Breast epithelium (tissue), 4 donors: ENCODE measurements at regions not wholly inside any gene's neighbourhood (a gene's known extent, or its start where the extent isn't known, plus 50 kb on each side); places are given as distances from the start of the nearest gene placed in this dataset.

Source experiments
- DNase-seq, 2 donors: peaks; one replicate each; pipeline ENCODE4 v3.0.0-alpha.2; 2019; ENCODE audit warnings: low spot score in 2 of 2
- H3K27ac ChIP-seq, 2 donors: fragments of 200-600 bp; sonication (generic) in 1 of 2; one replicate each; pipeline ENCODE4 v1.5.1; 2016 to 2019; ENCODE audit warnings: mild to moderate bottlenecking in 1 of 2
- H3K27me3 ChIP-seq, 2 donors: fragments of 200-600 bp; sonication (generic) in 1 of 2; one replicate each; pipeline versions ENCODE4 v1.5.1 to v1.6.0; 2017 to 2019; ENCODE audit warnings: control low read depth in 1 of 2, mild to moderate bottlenecking in 1 of 2
- H3K36me3 ChIP-seq: fragments of 200-600 bp; one replicate; pipeline ENCODE4 v1.5.1; 2019
- H3K4me1 ChIP-seq, 2 donors: fragments of 200-600 bp; sonication (generic); one replicate each; pipeline ENCODE4 v1.5.1; 2016 to 2019; ENCODE audit warnings: control low read depth in 1 of 2
- H3K4me3 ChIP-seq, 3 donors: fragments of 200-600 bp; sonication (generic); 1 replicate in 2 of 3; 2 replicates in 1 of 3; pipeline ENCODE4 v1.5.1; 2016 to 2019; ENCODE audit warnings: mild to moderate bottlenecking in 3 of 3, moderate library complexity in 2 of 3
- H3K9me3 ChIP-seq, 2 donors: fragments of 200-600 bp; sonication (generic) in 1 of 2; one replicate each; pipeline ENCODE4 v1.5.1; 2016 to 2019; ENCODE audit warnings: control low read depth in 1 of 2
- POLR2A ChIP-seq: fragments of 450-650 bp; IDR thresholded peaks from one replicate; pipeline ENCODE4 v1.6.1; 2016; ENCODE audit warnings: antibody characterized with exemption, mild to moderate bottlenecking, moderate library complexity
- POLR2AphosphoS5 ChIP-seq, 3 donors: sonication (generic); formaldehyde crosslinking; IDR thresholded peaks; one replicate each; pipeline ENCODE4 v1.6.1; 2017; ENCODE audit warnings: antibody characterized with exemption in 3 of 3
- intact Hi-C: fragments of 100-400 bp; cut with DNase I; formaldehyde crosslinking; loops from one replicate; pipeline ENCODE4 v1.15.1; 2023; ENCODE audit warnings: low total_unique reads
- TF ChIP-seq, protein P1 (sequence below), 3 donors: fragments of 450-650 bp; IDR thresholded peaks; one replicate each; pipeline ENCODE4 v1.5.1; 2016 to 2017; ENCODE audit warnings: antibody characterized with exemption in 3 of 3, mild to moderate bottlenecking in 3 of 3, moderate library complexity in 3 of 3

DNA sequence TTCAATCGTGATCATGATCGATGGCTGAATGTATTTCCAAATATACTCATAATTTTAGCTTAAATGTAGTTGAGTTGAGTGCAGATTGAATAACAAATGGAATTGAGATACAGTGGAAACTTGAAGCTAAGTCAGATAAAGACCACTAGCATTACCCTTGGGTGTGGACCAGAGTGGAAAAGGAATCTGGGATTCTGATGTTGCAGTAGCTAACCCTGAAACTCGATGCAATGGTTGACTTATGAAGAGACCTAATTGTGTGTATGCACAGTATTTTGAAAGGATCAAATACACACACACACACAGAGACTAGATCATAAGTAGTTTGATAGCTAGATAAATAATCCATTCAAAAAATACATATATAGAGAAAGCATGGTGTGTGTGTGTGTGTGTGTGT is 135.8 kb downstream of the RXFP2 start:
- Histone ChIP-seq H3K27me3 (no peaks in the 10 kb centered on the region), H3K4me3 (no peak overlapping the region), H3K4me1 (no peaks in the 10 kb centered on the region), H3K9me3 (no peaks in the 10 kb centered on the region), H3K27ac (no peak overlapping the region), H3K36me3 (no peaks in the 10 kb centered on the region)
- intact Hi-C loops, result no loop called here
- DNase-seq, result no peak
- TF ChIP-seq, protein P1, sequence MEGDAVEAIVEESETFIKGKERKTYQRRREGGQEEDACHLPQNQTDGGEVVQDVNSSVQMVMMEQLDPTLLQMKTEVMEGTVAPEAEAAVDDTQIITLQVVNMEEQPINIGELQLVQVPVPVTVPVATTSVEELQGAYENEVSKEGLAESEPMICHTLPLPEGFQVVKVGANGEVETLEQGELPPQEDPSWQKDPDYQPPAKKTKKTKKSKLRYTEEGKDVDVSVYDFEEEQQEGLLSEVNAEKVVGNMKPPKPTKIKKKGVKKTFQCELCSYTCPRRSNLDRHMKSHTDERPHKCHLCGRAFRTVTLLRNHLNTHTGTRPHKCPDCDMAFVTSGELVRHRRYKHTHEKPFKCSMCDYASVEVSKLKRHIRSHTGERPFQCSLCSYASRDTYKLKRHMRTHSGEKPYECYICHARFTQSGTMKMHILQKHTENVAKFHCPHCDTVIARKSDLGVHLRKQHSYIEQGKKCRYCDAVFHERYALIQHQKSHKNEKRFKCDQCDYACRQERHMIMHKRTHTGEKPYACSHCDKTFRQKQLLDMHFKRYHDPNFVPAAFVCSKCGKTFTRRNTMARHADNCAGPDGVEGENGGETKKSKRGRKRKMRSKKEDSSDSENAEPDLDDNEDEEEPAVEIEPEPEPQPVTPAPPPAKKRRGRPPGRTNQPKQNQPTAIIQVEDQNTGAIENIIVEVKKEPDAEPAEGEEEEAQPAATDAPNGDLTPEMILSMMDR (IDR thresholded peaks at IDR 0.05), result no peak
- no peak for TF ChIP-seq POLR2AphosphoS5 (IDR thresholded peaks at IDR 0.05)
- no peak for TF ChIP-seq POLR2A

DNA sequence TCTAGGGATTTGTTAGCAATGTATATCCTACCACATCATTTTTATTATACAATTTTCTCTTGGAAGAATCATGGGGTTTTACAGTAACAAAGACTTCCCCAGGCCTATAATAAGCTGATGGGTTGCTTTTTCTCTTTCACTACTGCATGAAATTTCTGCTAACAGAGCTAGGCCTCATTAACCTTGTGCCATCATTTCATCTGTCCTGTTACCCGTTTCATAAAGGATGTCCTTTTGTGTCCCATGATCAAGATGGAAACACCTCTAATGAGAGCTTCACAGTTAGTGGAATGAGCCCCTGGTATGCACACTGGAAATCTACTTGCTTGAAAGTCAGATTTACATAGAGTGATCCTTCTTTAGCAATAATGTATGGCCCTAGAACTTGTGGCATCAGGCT is 138.7 kb downstream of the RXFP2 start:
- Histone ChIP-seq H3K27me3 (no peaks in the 10 kb centered on the region), H3K27ac (no peak overlapping the region), H3K4me1 (no peaks in the 10 kb centered on the region), H3K36me3 (no peaks in the 10 kb centered on the region), H3K9me3 (no peaks in the 10 kb centered on the region), H3K4me3 (no peak overlapping the region)
- TF ChIP-seq, protein P1 (IDR thresholded peaks at IDR 0.05), result no peak
- no peak for TF ChIP-seq POLR2AphosphoS5 (IDR thresholded peaks at IDR 0.05)
- no peak for TF ChIP-seq POLR2A
- no peak for DNase-seq
- intact Hi-C loops, result no loop called here

DNA sequence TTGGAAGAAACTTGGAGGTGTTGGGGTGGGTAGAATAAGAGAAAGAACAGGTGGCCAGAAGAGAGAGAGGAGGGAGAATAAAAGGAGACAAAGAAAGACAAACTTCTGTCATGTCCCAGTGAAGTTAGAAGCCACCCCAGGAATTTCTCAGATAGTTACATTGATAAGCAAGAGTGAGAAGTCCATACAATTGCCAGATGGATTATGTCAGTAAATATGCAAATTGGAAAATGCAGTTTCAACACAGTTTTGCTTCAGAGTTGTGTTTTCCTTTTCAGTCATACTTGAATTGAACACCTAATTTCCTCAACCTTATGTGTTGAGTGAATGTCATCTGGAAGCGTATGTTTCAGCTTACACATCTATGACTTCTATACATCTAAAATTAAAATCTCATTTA is 139.2 kb downstream of the RXFP2 start:
- intact Hi-C loops, result no loop called here

DNA sequence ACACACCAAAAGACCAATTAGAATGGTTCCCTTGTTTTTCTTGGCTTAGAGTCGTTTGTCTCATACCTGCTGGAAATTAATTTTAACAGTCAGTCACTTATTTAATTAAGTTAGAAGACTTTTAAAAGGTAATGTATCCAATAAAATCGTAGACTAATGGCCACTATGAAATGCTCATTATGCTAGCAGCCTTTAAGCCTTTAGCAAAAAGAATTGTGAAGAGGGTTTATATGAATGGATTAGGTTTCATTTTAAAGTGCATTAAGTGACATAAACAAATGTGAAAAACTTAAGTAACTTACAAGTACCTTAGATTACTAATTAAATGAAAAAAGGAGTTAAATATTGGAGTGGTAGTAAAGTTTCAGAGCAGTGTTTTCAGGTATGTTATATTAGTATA is 139.6 kb downstream of the RXFP2 start:
- no peak for DNase-seq
- no peaks in the 10 kb centered on the region for H3K4me1 ChIP-seq
- H3K4me3 ChIP-seq, result no peak overlapping the region
- H3K36me3 ChIP-seq, result no peaks in the 10 kb centered on the region
- H3K27ac ChIP-seq, result no peak overlapping the region
- H3K9me3 ChIP-seq, result no peaks in the 10 kb centered on the region
- intact Hi-C loops, result no loop called here
- no peaks in the 10 kb centered on the region for H3K27me3 ChIP-seq
- TF ChIP-seq POLR2A, result no peak
- no peak for TF ChIP-seq POLR2AphosphoS5 (IDR thresholded peaks at IDR 0.05)
- TF ChIP-seq, protein P1 (IDR thresholded peaks at IDR 0.05), result no peak

More for the DNA sequence above, 139.2 kb downstream of the RXFP2 start:
- Histone ChIP-seq H3K27ac (no peak overlapping the region), H3K9me3 (no peaks in the 10 kb centered on the region), H3K36me3 (no peaks in the 10 kb centered on the region), H3K4me1 (no peaks in the 10 kb centered on the region), H3K27me3 (no peaks in the 10 kb centered on the region), H3K4me3 (no peak overlapping the region)
- TF ChIP-seq POLR2A, result no peak
- TF ChIP-seq POLR2AphosphoS5 (IDR thresholded peaks at IDR 0.05), result no peak
- TF ChIP-seq, protein P1 (IDR thresholded peaks at IDR 0.05), result no peak
- no peak for DNase-seq

DNA sequence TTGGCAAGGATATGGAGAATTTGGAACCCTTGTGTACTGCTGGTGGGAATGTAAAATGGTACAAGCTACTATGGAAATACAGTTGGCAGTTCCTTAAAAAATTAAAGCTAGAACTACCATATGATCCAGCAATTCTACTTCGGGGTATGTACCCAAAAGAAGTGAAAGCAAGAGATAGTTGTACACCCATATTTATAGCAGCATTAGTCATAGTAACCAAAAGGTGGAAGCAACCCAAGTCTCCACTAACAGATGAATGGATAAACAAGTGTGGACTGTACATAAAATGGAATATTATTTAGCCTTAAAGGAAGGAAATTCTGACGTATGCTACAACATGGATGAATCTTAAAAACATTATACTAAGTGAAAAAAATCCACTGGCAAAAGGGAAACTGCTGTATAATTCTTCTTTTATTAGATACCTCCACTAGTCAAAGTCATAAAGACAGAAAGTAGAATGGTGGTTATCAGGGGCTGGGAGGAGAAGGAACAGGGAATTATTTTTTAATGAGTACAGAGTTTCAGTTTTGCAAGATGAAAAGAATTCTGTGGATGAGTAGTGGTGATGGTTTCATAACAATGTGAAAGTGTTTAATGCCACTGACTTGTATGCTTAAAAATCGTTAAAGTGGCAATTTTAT is 141.6 kb downstream of the RXFP2 start:
- Histone ChIP-seq H3K27me3 (no peaks in the 10 kb centered on the region), H3K4me1 (no peaks in the 10 kb centered on the region), H3K36me3 (no peaks in the 10 kb centered on the region), H3K4me3 (no peak overlapping the region), H3K9me3 (no peaks in the 10 kb centered on the region), H3K27ac (peak overlapping the region in 1 of 2 donors; percentile 22)
- DNase-seq, result no peak
- TF ChIP-seq, protein P1 (IDR thresholded peaks at IDR 0.05), result no peak
- TF ChIP-seq POLR2AphosphoS5 (IDR thresholded peaks at IDR 0.05) (no peak), POLR2A (no peak)
- intact Hi-C loops, result no loop called here
